ENCODE measurements at regions not wholly inside any gene's neighbourhood (a gene's known extent, or its start where the extent isn't known, plus 50 kb on each side); places are given as distances from the start of the nearest gene placed in this dataset.

DNA sequence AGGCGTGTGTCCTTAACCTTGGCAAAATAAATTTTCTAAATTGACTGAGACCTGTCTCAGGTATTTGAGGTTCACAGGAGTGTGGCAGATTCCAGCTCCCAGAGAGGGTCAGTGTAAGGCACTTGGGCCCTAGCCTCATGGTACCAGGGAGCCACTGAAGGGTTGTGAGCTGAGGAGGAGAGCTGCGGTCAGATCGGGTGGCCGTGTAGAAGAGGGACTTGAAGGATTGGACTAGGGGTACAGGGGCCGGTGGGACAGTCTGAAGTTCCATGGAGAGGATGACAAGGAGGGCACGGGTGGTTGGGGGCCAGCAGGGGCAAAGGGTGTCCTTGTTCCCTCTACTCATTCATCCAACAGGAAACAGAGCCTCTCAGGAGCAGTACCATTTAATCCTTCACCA lies 327.0 kb upstream of the HS6ST1 start:
- Histone ChIP-seq H3K4me3 (ENCODE audit: low read depth in 1 of 2, low read length in 1 of 2) (no peak overlapping the region), H3K27me3 (no peaks in the 10 kb centered on the region), H3K27ac (no peak overlapping the region), H3K4me1 (ENCODE audit: control insufficient read depth in 1 of 2, insufficient read depth in 1 of 2, low read depth in 1 of 2, low read length in 1 of 2) (no peaks in the 10 kb centered on the region), H3K9me3 (no peaks in the 10 kb centered on the region), H3K36me3 (no peaks in the 10 kb centered on the region)
- TF ChIP-seq, protein P1, sequence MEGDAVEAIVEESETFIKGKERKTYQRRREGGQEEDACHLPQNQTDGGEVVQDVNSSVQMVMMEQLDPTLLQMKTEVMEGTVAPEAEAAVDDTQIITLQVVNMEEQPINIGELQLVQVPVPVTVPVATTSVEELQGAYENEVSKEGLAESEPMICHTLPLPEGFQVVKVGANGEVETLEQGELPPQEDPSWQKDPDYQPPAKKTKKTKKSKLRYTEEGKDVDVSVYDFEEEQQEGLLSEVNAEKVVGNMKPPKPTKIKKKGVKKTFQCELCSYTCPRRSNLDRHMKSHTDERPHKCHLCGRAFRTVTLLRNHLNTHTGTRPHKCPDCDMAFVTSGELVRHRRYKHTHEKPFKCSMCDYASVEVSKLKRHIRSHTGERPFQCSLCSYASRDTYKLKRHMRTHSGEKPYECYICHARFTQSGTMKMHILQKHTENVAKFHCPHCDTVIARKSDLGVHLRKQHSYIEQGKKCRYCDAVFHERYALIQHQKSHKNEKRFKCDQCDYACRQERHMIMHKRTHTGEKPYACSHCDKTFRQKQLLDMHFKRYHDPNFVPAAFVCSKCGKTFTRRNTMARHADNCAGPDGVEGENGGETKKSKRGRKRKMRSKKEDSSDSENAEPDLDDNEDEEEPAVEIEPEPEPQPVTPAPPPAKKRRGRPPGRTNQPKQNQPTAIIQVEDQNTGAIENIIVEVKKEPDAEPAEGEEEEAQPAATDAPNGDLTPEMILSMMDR (IDR thresholded peaks at IDR 0.05), result no peak

DNA sequence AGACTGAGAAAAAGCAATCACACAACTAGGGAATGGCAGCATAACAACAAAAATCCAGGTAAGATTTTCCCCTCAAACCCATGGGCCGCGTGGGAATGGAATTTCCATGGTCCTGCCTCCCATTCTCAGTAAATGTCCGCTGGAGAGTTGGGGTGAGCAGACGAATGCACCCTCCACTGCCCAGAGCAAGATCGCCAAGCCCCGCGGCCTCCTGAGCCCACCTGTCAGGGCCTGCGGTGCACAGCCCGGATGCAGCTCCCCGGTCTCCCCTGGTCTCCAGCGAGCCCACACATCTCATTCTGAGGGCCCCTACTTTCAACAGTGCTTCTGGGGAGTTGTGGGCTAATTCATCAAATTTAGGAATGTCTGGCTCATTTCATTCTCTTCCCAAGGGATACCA lies 327.4 kb upstream of the HS6ST1 start:
- H3K4me1 ChIP-seq (ENCODE audit: control insufficient read depth in 1 of 2, insufficient read depth in 1 of 2, low read depth in 1 of 2, low read length in 1 of 2), result no peaks in the 10 kb centered on the region
- H3K9me3 ChIP-seq, result no peaks in the 10 kb centered on the region
- no peaks in the 10 kb centered on the region for H3K36me3 ChIP-seq
- H3K4me3 ChIP-seq (ENCODE audit: low read depth in 1 of 2, low read length in 1 of 2), result no peak overlapping the region
- TF ChIP-seq, protein P1 (IDR thresholded peaks at IDR 0.05), result no peak
- no peak overlapping the region for H3K27ac ChIP-seq
- H3K27me3 ChIP-seq, result no peaks in the 10 kb centered on the region

DNA sequence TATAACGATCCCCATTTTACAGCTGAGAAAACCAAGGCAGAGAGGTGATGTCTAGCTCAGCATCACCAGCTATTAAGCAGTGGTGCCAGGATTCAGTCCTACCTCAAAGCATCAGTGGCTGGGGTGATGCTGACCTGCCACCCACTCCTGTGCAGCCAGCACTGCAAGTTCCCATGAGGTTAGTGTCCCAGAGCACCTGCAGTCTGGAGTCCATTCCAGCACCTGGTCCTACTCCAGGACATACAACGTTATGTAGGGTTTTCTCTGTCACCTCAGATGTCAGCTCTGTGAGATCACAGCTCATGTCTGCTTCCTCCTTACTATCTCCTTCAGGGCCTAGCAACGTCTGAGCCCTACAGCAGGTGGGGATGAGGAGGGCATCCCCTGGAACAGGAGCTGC lies 328.0 kb upstream of the HS6ST1 start:
- Histone ChIP-seq H3K4me3 (ENCODE audit: low read depth in 1 of 2, low read length in 1 of 2) (no peak overlapping the region), H3K27ac (no peak overlapping the region), H3K36me3 (no peaks in the 10 kb centered on the region), H3K4me1 (ENCODE audit: control insufficient read depth in 1 of 2, insufficient read depth in 1 of 2, low read depth in 1 of 2, low read length in 1 of 2) (no peaks in the 10 kb centered on the region), H3K9me3 (no peaks in the 10 kb centered on the region), H3K27me3 (no peaks in the 10 kb centered on the region)
- TF ChIP-seq, protein P1 (IDR thresholded peaks at IDR 0.05), result no peak

DNA sequence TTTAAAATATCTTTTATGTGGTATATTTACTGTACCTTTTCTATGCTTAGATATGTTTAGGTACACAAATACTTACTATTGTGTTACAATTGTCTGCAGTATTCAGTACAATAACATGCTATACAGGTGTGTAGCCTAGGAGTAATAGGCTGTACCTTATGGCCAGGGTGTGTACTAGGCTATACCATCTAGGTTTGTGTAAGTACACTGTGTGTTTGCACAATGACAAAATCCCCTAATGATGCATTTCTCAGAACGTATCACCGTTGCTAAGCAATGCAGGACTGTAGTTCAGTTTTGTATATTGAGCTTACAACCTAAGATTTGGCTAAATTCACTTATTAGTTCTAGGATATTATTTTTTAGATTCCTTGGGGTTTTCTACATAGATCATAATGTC lies 332.3 kb upstream of the HS6ST1 start:
- H3K36me3 ChIP-seq, result no peaks in the 10 kb centered on the region
- no peak overlapping the region for H3K27ac ChIP-seq
- H3K4me3 ChIP-seq (ENCODE audit: low read depth in 1 of 2, low read length in 1 of 2), result no peak overlapping the region
- peaks cover 27 to 28% of the 10 kb centered on the region in 2 experiments for H3K4me1 ChIP-seq (ENCODE audit: control insufficient read depth in 1 of 2, insufficient read depth in 1 of 2, low read depth in 1 of 2, low read length in 1 of 2)
- H3K27me3 ChIP-seq, result no peaks in the 10 kb centered on the region
- TF ChIP-seq, protein P1 (IDR thresholded peaks at IDR 0.05), result no peak
- no peaks in the 10 kb centered on the region for H3K9me3 ChIP-seq

DNA sequence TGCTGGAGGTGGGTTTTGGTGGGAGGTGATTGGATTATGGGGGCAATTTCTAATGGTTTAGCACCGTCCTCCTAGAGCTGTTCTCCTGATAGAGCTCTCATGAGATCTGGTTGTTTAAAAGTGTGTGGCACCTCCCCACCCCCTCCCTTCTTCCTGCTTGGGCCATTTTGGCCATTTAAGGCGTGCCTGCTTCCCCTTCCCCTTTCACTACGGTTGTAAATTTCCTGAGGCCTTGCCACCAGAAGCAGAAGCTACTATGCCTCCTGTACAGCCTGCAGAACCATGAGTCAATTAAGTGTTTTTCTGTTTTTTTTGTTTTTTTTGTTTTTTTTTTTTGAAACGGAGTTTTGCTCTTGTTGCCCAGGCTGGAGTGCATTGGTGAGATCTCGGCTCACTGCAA lies 335.7 kb upstream of the HS6ST1 start:
- H3K27ac ChIP-seq, result peak overlapping the region; percentile 87
- peaks cover 27 to 28% of the 10 kb centered on the region in 2 experiments for H3K4me1 ChIP-seq (ENCODE audit: control insufficient read depth in 1 of 2, insufficient read depth in 1 of 2, low read depth in 1 of 2, low read length in 1 of 2)
- peak overlapping the region; percentile 15 to 48 for H3K4me3 ChIP-seq (ENCODE audit: low read depth in 1 of 2, low read length in 1 of 2)
- H3K9me3 ChIP-seq, result no peaks in the 10 kb centered on the region
- TF ChIP-seq, protein P1 (IDR thresholded peaks at IDR 0.05), result no peak
- no peaks in the 10 kb centered on the region for H3K27me3 ChIP-seq
- no peaks in the 10 kb centered on the region for H3K36me3 ChIP-seq

DNA sequence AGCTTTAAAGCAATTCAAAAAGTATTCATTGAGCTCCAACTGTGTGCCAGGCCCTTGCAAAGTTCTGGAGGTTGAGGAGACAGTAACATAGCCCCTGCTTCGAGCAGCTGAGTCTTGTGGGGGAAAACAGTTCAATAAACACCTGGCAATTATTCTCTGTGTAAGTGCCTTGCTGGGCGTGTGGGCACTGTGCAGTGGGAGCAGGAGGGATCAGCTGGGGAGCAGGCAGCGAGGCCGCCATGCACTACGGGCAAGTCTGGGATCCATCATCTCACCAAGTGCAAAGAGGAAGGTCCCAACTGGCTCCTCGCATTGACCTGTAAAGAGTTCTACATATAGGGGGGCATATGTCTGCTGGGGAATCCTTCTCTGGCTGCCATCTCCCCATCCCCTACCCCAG lies 342.2 kb upstream of the HS6ST1 start:
- TF ChIP-seq, protein P1 (IDR thresholded peaks at IDR 0.05), result no peak
- H3K36me3 ChIP-seq, result no peaks in the 10 kb centered on the region

More for the DNA sequence above, 342.2 kb upstream of the HS6ST1 start:
- H3K27ac ChIP-seq, result no peak overlapping the region
- H3K4me1 ChIP-seq (ENCODE audit: control insufficient read depth in 1 of 2, insufficient read depth in 1 of 2, low read depth in 1 of 2, low read length in 1 of 2), result peaks cover 0 to under 1% of the 10 kb centered on the region in 2 experiments
- no peaks in the 10 kb centered on the region for H3K9me3 ChIP-seq
- H3K4me3 ChIP-seq (ENCODE audit: low read depth in 1 of 2, low read length in 1 of 2), result no peak overlapping the region
- H3K27me3 ChIP-seq, result peaks cover 19% of the 10 kb centered on the region
